ENCODE measurements at regions not wholly inside any gene's neighbourhood (a gene's known extent, or its start where the extent isn't known, plus 50 kb on each side); places are given as distances from the start of the nearest gene placed in this dataset.

GRCh38 chr12:130251236-130251780 is 86.4 kb upstream of the PIWIL1 start:
- H2BK20ac ChIP-seq (ENCODE audit: low read depth, low read length, poor library complexity, severe bottlenecking) = no peak overlapping the region
- no peak overlapping the region for H4K8ac ChIP-seq (replicated peaks; ENCODE audit: insufficient read length, low read depth, low read length)
- H2BK120ac ChIP-seq (ENCODE audit: low read depth, low read length, poor library complexity, severe bottlenecking) = no peak overlapping the region
- H3K23ac ChIP-seq (ENCODE audit: insufficient read length, low read depth, low read length) = no peak overlapping the region
- H3K56ac ChIP-seq (ENCODE audit: insufficient read length, low read depth, low read length) = no peak overlapping the region
- no peak overlapping the region for H2AK5ac ChIP-seq (ENCODE audit: insufficient read length, low read length)
- WGBS (ENCODE audit: extremely low coverage, insufficient read length, low lambda C conversion rate) = no CpG with 5 or more reads among the region's 5 CpGs
- no peak overlapping the region for H3K18ac ChIP-seq (ENCODE audit: insufficient read length, low read depth, low read length)
- no peak overlapping the region for H4K91ac ChIP-seq (ENCODE audit: insufficient read length, low read depth, low read length)
- peaks cover 52% of the 10 kb centered on the region for H3K27me3 Mint-ChIP-seq (ENCODE audit: low read depth)
- no peak overlapping the region for H2BK12ac ChIP-seq (ENCODE audit: insufficient read length, low read depth, low read length)
- H3K4me3 Mint-ChIP-seq = no peak overlapping the region
- no peak for TF ChIP-seq CTCF (conservative IDR thresholded peaks at IDR 0.05)
- no peak overlapping the region for H3T11ph ChIP-seq (ENCODE audit: low read length)
- no peak overlapping the region for H3K4me2 ChIP-seq (ENCODE audit: insufficient read depth, insufficient read length, low read length)
- H2AFZ ChIP-seq (ENCODE audit: low read length) = no peak overlapping the region
- H3K9me3 ChIP-seq (ENCODE audit: control insufficient read depth, low read depth, low read length) = no peaks in the 10 kb centered on the region
- no peaks in the 10 kb centered on the region for H3K4me1 ChIP-seq (ENCODE audit: insufficient read depth, low read length)
- H3K27ac Mint-ChIP-seq = no peak overlapping the region
- H3K79me2 ChIP-seq (ENCODE audit: insufficient read depth, low read length) = no peaks in the 10 kb centered on the region
- H3K27me3 ChIP-seq (ENCODE audit: insufficient read depth, low read length) = no peaks in the 10 kb centered on the region
- H3K27ac ChIP-seq (ENCODE audit: insufficient read length, low read depth, low read length) = no peak overlapping the region
- peaks cover 2% of the 10 kb centered on the region for H3K23me2 ChIP-seq (ENCODE audit: insufficient read length, low read depth, low read length, poor library complexity, severe bottlenecking)
- H4K5ac ChIP-seq (ENCODE audit: insufficient read length, low read depth, low read length) = no peak overlapping the region
- H3K14ac ChIP-seq (ENCODE audit: insufficient read depth, low read length) = no peak overlapping the region
- DNase-seq = no peak
- peaks cover 4 to 5% of the 10 kb centered on the region in 2 experiments; a peak in 4 of 5 replicates for H3K9me3 Mint-ChIP-seq
- H2BK15ac ChIP-seq (ENCODE audit: low read depth, low read length) = no peak overlapping the region
- H3K4ac ChIP-seq (ENCODE audit: low read depth, low read length) = no peak overlapping the region
- no peak overlapping the region for H3K9ac ChIP-seq (ENCODE audit: extremely low read depth, insufficient read length, low read length)
- H3K36me3 Mint-ChIP-seq (ENCODE audit: insufficient read depth in 1 of 3, low read depth in 3 of 3) = no peaks in the 10 kb centered on the region; a peak in 1 of 7 replicates
- H2BK5ac ChIP-seq (ENCODE audit: insufficient read length, low read length) = no peak overlapping the region
- H3K79me1 ChIP-seq (ENCODE audit: insufficient read depth, low read depth, low read length, poor library complexity, severe bottlenecking) = no peaks in the 10 kb centered on the region
- H4K20me1 ChIP-seq (ENCODE audit: control insufficient read depth, insufficient read depth, insufficient read length) = no peaks in the 10 kb centered on the region
- no peaks in the 10 kb centered on the region for H3K4me1 Mint-ChIP-seq

All from H9 (cell line).